NCI-H82 (cell line): ENCODE measurements at regions not wholly inside any gene's neighbourhood (a gene's known extent, or its start where the extent isn't known, plus 50 kb on each side); places are given as distances from the start of the nearest gene placed in this dataset.

ENCODE experiments used
- DNase-seq: peaks from one replicate; lab custom pipeline; 2025; lab: John Stamatoyannopoulos, UW

- DNase-seq, result no peak
Measured at GRCh38 chr1:55618199-55618598, 403.0 kb upstream of the USP24 start.

GRCh38 chr1:55617288-55617982 lies 402.3 kb upstream of the USP24 start:
- DNase-seq, result no peak

GRCh38 chr1:55612988-55613387 lies 397.8 kb upstream of the USP24 start:
- DNase-seq, result no peak

GRCh38 chr1:55611123-55611522 lies 396.0 kb upstream of the USP24 start:
- DNase-seq, result no peak

- no peak for DNase-seq
Measured at GRCh38 chr1:55610203-55610602, 395.0 kb upstream of the USP24 start.

- no peak for DNase-seq
Measured at GRCh38 chr1:55609630-55610029, 394.5 kb upstream of the USP24 start.

GRCh38 chr1:55605155-55605554 lies 390.0 kb upstream of the USP24 start:
- no peak for DNase-seq

GRCh38 chr1:55604749-55605148 lies 389.6 kb upstream of the USP24 start:
- no peak for DNase-seq

GRCh38 chr1:55604179-55604578 lies 389.0 kb upstream of the USP24 start:
- no peak for DNase-seq

- no peak for DNase-seq
Measured at GRCh38 chr1:55600242-55600641, 385.1 kb upstream of the USP24 start.

- no peak for DNase-seq
Measured at GRCh38 chr1:55597910-55598309, 382.7 kb upstream of the USP24 start.

- DNase-seq, result no peak
Measured at GRCh38 chr1:55594701-55595100, 379.5 kb upstream of the USP24 start.

GRCh38 chr1:55593298-55593697 lies 378.1 kb upstream of the USP24 start:
- no peak for DNase-seq

- DNase-seq, result no peak
Measured at GRCh38 chr1:55592122-55592521, 377.0 kb upstream of the USP24 start.

GRCh38 chr1:55589671-55590297 lies 374.6 kb upstream of the USP24 start:
- DNase-seq, result no peak

GRCh38 chr1:55588309-55588708 lies 373.1 kb upstream of the USP24 start:
- DNase-seq, result no peak

- no peak for DNase-seq
Measured at GRCh38 chr1:55586771-55587170, 371.6 kb upstream of the USP24 start.

- DNase-seq, result no peak
Measured at GRCh38 chr1:55585402-55585792, 370.2 kb upstream of the USP24 start.

GRCh38 chr1:55584526-55585401 lies 369.6 kb upstream of the USP24 start:
- no peak for DNase-seq

- DNase-seq, result no peak
Measured at GRCh38 chr1:55582084-55582483, 366.9 kb upstream of the USP24 start.

GRCh38 chr1:55580845-55581332 lies 365.7 kb upstream of the USP24 start:
- DNase-seq, result no peak

GRCh38 chr1:55579332-55580001 lies 364.3 kb upstream of the USP24 start:
- DNase-seq, result no peak
